HL-60 (cell line): ENCODE measurements at regions not wholly inside any gene's neighbourhood (a gene's known extent, or its start where the extent isn't known, plus 50 kb on each side); places are given as distances from the start of the nearest gene placed in this dataset.

Experiments used
- DNase-seq, 2 experiments: peaks; one replicate each; pipeline ENCODE4 v3.0.0-alpha.2; 2010 to 2020; ENCODE audit warnings: low read depth in 1 of 2, low spot score in 1 of 2
- H3K27ac ChIP-seq: fragments of 250-450 bp; sonication (Bioruptor Pico); replicated peaks from 2 replicates; pipeline ENCODE4 v1.5.1; 2020; ENCODE audit warnings: mild to moderate bottlenecking, moderate library complexity
- H3K27me3 ChIP-seq: fragments of 250-450 bp; sonication (Bioruptor Pico); 2 replicates; pipeline ENCODE4 v1.5.1; 2021; ENCODE audit warnings: mild to moderate bottlenecking, moderate library complexity; ENCODE audit not compliant: insufficient read depth, poor library complexity, severe bottlenecking
- H3K4me3 ChIP-seq: replicated peaks from 2 replicates; pipeline ENCODE4 v1.5.1; 2011; ENCODE audit warnings: mild to moderate bottlenecking, control low read depth, low read length; ENCODE audit not compliant: insufficient read depth
- GABPA ChIP-seq: IDR thresholded peaks from 2 replicates; pipeline ENCODE4 v1.6.1; 2012; ENCODE audit warnings: low read depth
- POLR2AphosphoS5 ChIP-seq: IDR thresholded peaks from 2 replicates; pipeline ENCODE4 v1.6.1; 2012; ENCODE audit warnings: low read depth
- SPI1 ChIP-seq: IDR thresholded peaks from 2 replicates; pipeline ENCODE4 v1.6.1; 2012; ENCODE audit warnings: low read depth, mild to moderate bottlenecking, borderline replicate concordance
- TF ChIP-seq, protein P1 (sequence below): IDR thresholded peaks from 2 replicates; pipeline ENCODE4 v1.6.1; 2012; ENCODE audit warnings: low read depth; ENCODE audit not compliant: insufficient replicate concordance
- TF ChIP-seq, protein P2 (sequence below): IDR thresholded peaks from one replicate; pipeline ENCODE4 v1.5.1; 2011; ENCODE audit warnings: low read length, control low read depth, inconsistent platforms; ENCODE audit not compliant: insufficient read depth

DNA sequence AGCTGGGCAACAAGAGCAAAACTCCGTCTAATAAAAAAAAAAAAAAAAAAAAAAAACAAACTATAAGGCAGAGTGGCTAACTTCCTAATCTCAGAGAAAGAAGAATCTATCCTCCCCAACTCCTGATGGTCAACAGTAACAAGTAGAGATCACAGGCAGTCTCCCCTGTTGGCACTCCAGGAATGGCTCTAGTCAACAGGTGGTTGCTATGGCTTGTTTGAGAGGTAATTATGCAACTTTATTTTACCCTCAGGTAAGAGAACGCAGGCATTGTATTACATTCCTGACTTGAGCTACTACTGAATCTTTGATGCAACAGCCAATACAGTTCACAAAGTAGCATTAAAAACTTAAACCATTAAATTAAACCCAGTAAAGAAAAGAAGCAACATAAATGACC, 180.3 kb downstream of the DICER1 start:
- no peak for DNase-seq
- Histone ChIP-seq H3K27me3 (peaks cover 8% of the 10 kb centered on the region), H3K27ac (no peak overlapping the region), H3K4me3 (no peak overlapping the region)
- TF ChIP-seq, protein P1, sequence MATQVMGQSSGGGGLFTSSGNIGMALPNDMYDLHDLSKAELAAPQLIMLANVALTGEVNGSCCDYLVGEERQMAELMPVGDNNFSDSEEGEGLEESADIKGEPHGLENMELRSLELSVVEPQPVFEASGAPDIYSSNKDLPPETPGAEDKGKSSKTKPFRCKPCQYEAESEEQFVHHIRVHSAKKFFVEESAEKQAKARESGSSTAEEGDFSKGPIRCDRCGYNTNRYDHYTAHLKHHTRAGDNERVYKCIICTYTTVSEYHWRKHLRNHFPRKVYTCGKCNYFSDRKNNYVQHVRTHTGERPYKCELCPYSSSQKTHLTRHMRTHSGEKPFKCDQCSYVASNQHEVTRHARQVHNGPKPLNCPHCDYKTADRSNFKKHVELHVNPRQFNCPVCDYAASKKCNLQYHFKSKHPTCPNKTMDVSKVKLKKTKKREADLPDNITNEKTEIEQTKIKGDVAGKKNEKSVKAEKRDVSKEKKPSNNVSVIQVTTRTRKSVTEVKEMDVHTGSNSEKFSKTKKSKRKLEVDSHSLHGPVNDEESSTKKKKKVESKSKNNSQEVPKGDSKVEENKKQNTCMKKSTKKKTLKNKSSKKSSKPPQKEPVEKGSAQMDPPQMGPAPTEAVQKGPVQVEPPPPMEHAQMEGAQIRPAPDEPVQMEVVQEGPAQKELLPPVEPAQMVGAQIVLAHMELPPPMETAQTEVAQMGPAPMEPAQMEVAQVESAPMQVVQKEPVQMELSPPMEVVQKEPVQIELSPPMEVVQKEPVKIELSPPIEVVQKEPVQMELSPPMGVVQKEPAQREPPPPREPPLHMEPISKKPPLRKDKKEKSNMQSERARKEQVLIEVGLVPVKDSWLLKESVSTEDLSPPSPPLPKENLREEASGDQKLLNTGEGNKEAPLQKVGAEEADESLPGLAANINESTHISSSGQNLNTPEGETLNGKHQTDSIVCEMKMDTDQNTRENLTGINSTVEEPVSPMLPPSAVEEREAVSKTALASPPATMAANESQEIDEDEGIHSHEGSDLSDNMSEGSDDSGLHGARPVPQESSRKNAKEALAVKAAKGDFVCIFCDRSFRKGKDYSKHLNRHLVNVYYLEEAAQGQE = no peak
- no peak for TF ChIP-seq POLR2AphosphoS5
- no peak for TF ChIP-seq GABPA
- no peak for TF ChIP-seq SPI1

DNA sequence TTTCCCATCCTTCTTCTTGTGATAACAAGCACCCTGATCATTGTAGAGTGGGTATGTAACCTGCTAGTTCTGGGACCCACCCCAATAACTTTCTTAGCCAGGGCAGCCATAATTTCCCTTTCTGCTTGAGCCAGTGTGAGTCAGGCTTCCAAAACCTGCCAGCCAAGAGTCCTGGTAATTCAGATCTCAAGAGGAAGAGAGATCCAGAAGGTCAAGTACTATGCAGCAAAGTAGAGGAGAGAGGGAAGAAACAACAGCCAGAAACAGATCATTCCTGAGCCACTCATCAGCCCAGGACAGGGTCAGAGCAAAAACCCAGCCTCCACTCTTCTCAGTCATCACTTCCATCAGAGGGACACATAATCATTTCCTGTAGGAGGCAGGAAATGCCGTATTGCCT, 182.0 kb downstream of the DICER1 start:
- no peak for TF ChIP-seq POLR2AphosphoS5
- TF ChIP-seq, protein P2, sequence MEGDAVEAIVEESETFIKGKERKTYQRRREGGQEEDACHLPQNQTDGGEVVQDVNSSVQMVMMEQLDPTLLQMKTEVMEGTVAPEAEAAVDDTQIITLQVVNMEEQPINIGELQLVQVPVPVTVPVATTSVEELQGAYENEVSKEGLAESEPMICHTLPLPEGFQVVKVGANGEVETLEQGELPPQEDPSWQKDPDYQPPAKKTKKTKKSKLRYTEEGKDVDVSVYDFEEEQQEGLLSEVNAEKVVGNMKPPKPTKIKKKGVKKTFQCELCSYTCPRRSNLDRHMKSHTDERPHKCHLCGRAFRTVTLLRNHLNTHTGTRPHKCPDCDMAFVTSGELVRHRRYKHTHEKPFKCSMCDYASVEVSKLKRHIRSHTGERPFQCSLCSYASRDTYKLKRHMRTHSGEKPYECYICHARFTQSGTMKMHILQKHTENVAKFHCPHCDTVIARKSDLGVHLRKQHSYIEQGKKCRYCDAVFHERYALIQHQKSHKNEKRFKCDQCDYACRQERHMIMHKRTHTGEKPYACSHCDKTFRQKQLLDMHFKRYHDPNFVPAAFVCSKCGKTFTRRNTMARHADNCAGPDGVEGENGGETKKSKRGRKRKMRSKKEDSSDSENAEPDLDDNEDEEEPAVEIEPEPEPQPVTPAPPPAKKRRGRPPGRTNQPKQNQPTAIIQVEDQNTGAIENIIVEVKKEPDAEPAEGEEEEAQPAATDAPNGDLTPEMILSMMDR = no peak
- no peak for TF ChIP-seq GABPA
- TF ChIP-seq, protein P1 = no peak
- no peak for TF ChIP-seq SPI1
- Histone ChIP-seq H3K27ac (no peak overlapping the region), H3K27me3 (peaks cover 8% of the 10 kb centered on the region), H3K4me3 (no peak overlapping the region)
- DNase-seq = no peak

DNA sequence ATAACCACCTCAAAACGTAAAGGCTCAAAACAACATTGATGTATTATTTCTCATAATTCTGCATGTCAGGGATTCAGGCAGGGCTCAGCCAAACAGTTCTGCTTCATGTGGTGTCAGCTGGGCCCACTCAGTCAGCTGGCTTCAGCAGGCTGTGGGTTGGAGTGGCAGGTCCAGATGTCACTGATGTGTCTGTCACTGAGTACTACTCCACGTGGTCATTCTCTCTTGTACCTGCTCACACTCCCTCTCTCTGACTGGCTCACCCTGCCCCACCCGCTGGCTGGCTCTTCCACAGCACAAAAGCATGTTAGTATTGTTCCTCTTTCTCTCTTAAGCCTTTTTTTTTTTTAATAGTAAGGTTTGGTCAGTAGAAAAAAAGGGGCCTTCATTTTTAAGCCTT, 182.4 kb downstream of the DICER1 start:
- no peak overlapping the region for H3K4me3 ChIP-seq
- DNase-seq = no peak
- no peak overlapping the region for H3K27ac ChIP-seq
- peaks cover 8% of the 10 kb centered on the region for H3K27me3 ChIP-seq
- TF ChIP-seq, protein P2 = no peak
- no peak for TF ChIP-seq SPI1
- TF ChIP-seq, protein P1 = no peak

DNA sequence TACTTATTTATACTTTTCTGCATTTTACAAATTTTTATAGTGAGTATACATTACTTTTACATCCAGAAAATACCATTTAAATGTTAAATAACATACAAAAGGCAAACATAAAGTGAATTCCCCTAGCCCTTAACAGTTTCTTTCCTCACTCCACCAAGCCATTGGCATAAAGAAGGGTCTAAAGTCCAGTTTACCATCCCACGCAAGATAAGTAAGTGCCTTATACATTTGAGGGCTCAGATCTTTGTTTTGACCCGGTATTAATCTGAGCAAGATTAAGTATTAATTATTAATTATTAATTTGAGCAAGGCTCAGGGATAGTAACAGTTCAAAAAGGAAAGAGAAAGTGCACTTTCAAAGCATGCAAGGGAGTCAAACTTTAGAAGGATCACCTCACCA, 182.9 kb downstream of the DICER1 start:
- H3K4me3 ChIP-seq = no peak overlapping the region
- no peak for DNase-seq
- TF ChIP-seq POLR2AphosphoS5 (no peak), GABPA (no peak), SPI1 (no peak)
- TF ChIP-seq, protein P1 = no peak
- no peak overlapping the region for H3K27ac ChIP-seq
- peaks cover 8% of the 10 kb centered on the region for H3K27me3 ChIP-seq
